Smooth muscle cell (in vitro differentiated cells): ENCODE measurements at regions not wholly inside any gene's neighbourhood (a gene's known extent, or its start where the extent isn't known, plus 50 kb on each side); places are given as distances from the start of the nearest gene placed in this dataset.

Experiments
- DNase-seq: peaks from one replicate; lab custom pipeline; 2025; ENCODE audit not compliant: unreplicated experiment; lab: John Stamatoyannopoulos, UW
- H2AFZ ChIP-seq: fragments of 200-600 bp; sonication (generic); 2 replicates; pipeline ENCODE4 v1.6.0; 2016; ENCODE audit warnings: antibody characterized with exemption, low read depth, mild to moderate bottlenecking
- H3F3A ChIP-seq: fragments of 200-600 bp; sonication (generic); 2 replicates; pipeline ENCODE4 v1.6.0; 2017; ENCODE audit warnings: antibody characterized with exemption, low read depth
- H3K27ac ChIP-seq: fragments of 200-600 bp; sonication (generic); 2 replicates; pipeline ENCODE4 v1.5.1; 2016; ENCODE audit warnings: low read depth, mild to moderate bottlenecking
- H3K27me3 ChIP-seq: fragments of 200-600 bp; sonication (generic); 2 replicates; pipeline ENCODE4 v1.6.1; 2016; ENCODE audit warnings: low read depth, mild to moderate bottlenecking
- H3K36me3 ChIP-seq: fragments of 200-600 bp; sonication (generic); 2 replicates; pipeline ENCODE4 v1.5.1; 2016; ENCODE audit warnings: low read depth
- H3K4me1 ChIP-seq: fragments of 200-600 bp; sonication (generic); 2 replicates; pipeline ENCODE4 v1.5.1; 2016; ENCODE audit warnings: low read depth
- H3K4me2 ChIP-seq: fragments of 200-600 bp; sonication (generic); 2 replicates; pipeline ENCODE4 v1.6.0; 2016; ENCODE audit warnings: mild to moderate bottlenecking
- H3K4me3 ChIP-seq: fragments of 200-600 bp; sonication (generic); 2 replicates; pipeline ENCODE4 v1.5.1; 2016; ENCODE audit warnings: mild to moderate bottlenecking
- H3K79me2 ChIP-seq: fragments of 200-600 bp; sonication (generic); 2 replicates; pipeline ENCODE4 v1.6.0; 2016; ENCODE audit warnings: low read depth, mild to moderate bottlenecking
- H3K9ac ChIP-seq: fragments of 200-600 bp; sonication (generic); 2 replicates; pipeline ENCODE4 v1.6.0; 2016; ENCODE audit warnings: low read depth
- H3K9me3 ChIP-seq: fragments of 200-600 bp; sonication (generic); replicated peaks from 2 replicates; pipeline ENCODE4 v1.5.1; 2016; ENCODE audit warnings: low read depth
- H4K20me1 ChIP-seq: fragments of 200-600 bp; sonication (generic); 2 replicates; pipeline ENCODE4 v1.6.0; 2016; ENCODE audit warnings: low read depth
- WGBS: methylation state at CpG from one replicate; pipeline ENCODE4 v1.1.7; 2016; ENCODE audit warnings: low lambda C conversion rate; 5-methylcytosine and 5-hydroxymethylcytosine counted together
- TF ChIP-seq, protein P1 (sequence below): fragments of 200-600 bp; sonication (generic); IDR thresholded peaks from 2 replicates; pipeline ENCODE4 v1.5.1; 2017; ENCODE audit warnings: borderline replicate concordance, mild to moderate bottlenecking, antibody characterized with exemption; ENCODE audit not compliant: insufficient read depth, poor library complexity, severe bottlenecking

DNA sequence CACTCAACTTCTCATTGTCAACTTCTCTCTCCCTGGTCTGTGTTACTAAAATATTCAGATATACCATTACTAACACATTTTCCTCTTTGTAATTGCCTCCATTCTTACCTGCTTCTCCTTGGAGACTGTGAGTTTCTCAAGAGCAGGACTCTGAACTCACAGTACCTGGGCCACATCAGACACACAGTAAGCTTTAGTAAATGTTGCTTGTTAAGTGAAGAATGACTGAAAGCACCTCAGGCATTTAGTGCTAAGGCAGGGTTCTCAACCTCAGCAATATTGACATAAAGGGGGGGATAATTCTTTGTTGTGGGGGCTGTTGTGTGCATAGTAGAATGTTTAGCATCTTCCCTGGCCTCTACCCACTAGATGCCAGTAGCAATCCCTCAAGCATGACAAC, 72.0 kb upstream of the RAB11FIP2 start:
- Histone ChIP-seq H3K27me3 (no peaks in the 10 kb centered on the region), H3K9ac (no peak overlapping the region), H3F3A (no peaks in the 10 kb centered on the region), H3K27ac (no peak overlapping the region), H4K20me1 (no peaks in the 10 kb centered on the region), H3K4me3 (no peak overlapping the region), H3K4me2 (no peak overlapping the region), H3K9me3 (no peaks in the 10 kb centered on the region), H2AFZ (no peak overlapping the region), H3K36me3 (no peaks in the 10 kb centered on the region), H3K4me1 (peaks cover 18% of the 10 kb centered on the region), H3K79me2 (no peaks in the 10 kb centered on the region)
- TF ChIP-seq, protein P1, sequence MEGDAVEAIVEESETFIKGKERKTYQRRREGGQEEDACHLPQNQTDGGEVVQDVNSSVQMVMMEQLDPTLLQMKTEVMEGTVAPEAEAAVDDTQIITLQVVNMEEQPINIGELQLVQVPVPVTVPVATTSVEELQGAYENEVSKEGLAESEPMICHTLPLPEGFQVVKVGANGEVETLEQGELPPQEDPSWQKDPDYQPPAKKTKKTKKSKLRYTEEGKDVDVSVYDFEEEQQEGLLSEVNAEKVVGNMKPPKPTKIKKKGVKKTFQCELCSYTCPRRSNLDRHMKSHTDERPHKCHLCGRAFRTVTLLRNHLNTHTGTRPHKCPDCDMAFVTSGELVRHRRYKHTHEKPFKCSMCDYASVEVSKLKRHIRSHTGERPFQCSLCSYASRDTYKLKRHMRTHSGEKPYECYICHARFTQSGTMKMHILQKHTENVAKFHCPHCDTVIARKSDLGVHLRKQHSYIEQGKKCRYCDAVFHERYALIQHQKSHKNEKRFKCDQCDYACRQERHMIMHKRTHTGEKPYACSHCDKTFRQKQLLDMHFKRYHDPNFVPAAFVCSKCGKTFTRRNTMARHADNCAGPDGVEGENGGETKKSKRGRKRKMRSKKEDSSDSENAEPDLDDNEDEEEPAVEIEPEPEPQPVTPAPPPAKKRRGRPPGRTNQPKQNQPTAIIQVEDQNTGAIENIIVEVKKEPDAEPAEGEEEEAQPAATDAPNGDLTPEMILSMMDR = no peak
- no peak for DNase-seq

DNA sequence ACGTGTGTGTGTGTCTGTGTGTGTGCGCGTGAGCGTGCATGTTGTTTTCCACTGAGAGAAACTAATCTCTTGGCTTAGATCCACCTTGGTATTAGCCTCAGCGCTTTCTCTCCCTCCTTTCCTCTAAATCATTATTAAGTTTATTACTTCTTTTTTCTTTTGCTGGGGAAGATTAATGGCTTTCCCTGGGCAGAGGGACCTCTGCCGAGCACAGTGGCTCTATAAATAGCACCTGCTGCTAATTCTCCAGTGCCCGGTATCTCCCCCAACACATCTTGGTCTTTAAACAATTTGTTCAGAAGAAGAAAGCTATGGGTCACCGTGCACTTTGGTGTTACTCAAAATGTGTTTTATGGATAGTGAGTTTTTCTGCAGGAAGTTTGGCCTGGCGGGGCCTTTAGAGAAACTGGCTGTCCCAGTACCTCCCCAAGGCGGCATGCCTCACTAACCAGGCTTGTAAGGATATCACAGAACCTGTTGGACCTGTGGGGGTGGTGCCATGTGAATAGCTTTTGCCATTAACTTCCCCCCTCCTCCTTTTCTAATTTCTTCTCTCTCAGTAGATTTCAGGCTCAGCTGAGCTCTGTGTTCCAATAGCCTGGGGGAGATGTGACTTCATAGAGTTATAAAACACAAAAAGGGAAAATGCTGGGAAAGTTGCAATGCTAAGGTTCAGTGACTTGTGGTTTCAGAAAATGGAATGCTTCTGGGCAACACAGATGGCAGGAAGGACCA, 70.1 kb upstream of the RAB11FIP2 start:
- no peaks in the 10 kb centered on the region for H3K9me3 ChIP-seq
- no peak overlapping the region for H3K4me2 ChIP-seq
- H3K79me2 ChIP-seq = no peaks in the 10 kb centered on the region
- H2AFZ ChIP-seq = no peak overlapping the region
- no peaks in the 10 kb centered on the region for H3K36me3 ChIP-seq
- H3K27ac ChIP-seq = no peak overlapping the region
- no peak overlapping the region for H3K9ac ChIP-seq
- no peaks in the 10 kb centered on the region for H4K20me1 ChIP-seq
- H3K27me3 ChIP-seq = no peaks in the 10 kb centered on the region
- TF ChIP-seq, protein P1 = no peak
- no peak overlapping the region for H3K4me3 ChIP-seq
- H3F3A ChIP-seq = no peaks in the 10 kb centered on the region
- 80% methylated on average over 10 of the region's 10 CpGs for WGBS
- peaks cover 18% of the 10 kb centered on the region for H3K4me1 ChIP-seq
- DNase-seq = no peak

DNA sequence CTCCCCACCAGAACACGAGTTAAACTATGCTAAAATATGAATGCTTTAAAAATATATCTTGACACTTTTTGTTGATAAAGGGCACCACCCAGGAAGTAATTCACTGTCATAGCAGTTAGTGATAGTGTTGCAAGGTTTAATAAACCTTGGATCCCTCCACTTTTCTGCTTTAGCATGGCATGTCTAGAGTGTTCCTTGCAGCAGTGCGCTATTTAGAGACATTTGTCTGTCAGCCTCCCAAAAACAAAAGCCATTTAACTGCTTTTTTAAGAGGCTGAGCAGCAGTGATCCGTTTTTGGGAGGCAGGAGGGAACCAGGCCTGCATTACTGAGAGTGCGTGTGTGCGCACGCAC, 69.6 kb upstream of the RAB11FIP2 start:
- Histone ChIP-seq H3K4me3 (no peak overlapping the region), H3K79me2 (no peaks in the 10 kb centered on the region), H3F3A (no peaks in the 10 kb centered on the region), H3K4me1 (peaks cover 18% of the 10 kb centered on the region), H3K27ac (no peak overlapping the region), H4K20me1 (no peaks in the 10 kb centered on the region), H3K36me3 (no peaks in the 10 kb centered on the region), H3K9me3 (no peaks in the 10 kb centered on the region), H2AFZ (no peak overlapping the region), H3K9ac (no peak overlapping the region), H3K4me2 (no peak overlapping the region), H3K27me3 (no peaks in the 10 kb centered on the region)
- TF ChIP-seq, protein P1 = no peak
- WGBS = 81% methylated on average over 6 of the region's 6 CpGs
- DNase-seq = no peak

DNA sequence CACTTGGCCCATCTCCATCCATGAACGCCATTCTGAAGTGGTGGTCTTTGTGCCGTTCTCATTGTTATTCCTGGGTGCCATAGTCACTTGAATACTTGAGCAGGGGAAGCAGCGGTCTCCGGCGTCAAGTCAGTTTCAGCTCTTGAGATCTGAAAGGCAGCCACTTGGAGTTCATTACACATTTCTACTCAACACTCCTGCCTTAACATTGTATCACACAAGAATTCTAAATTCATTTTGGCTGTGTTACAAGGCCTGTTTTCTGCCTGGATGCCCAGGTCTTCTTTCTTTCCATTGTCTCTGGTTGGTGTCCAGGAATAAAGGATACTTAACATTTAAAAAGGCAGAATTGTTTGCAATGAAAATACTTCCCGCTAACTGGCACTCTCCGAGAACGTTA, 69.0 kb upstream of the RAB11FIP2 start:
- Histone ChIP-seq H3K27me3 (no peaks in the 10 kb centered on the region), H3K4me2 (no peak overlapping the region), H3K27ac (no peak overlapping the region), H3K9me3 (no peaks in the 10 kb centered on the region), H4K20me1 (no peaks in the 10 kb centered on the region), H3K36me3 (no peaks in the 10 kb centered on the region), H3K79me2 (no peaks in the 10 kb centered on the region), H3K4me1 (peaks cover 18% of the 10 kb centered on the region), H3F3A (no peaks in the 10 kb centered on the region), H2AFZ (no peak overlapping the region), H3K4me3 (no peak overlapping the region), H3K9ac (no peak overlapping the region)
- 87% methylated on average over 8 of the region's 8 CpGs for WGBS
- no peak for DNase-seq
- TF ChIP-seq, protein P1 = no peak
